Keratinocyte (primary cell): ENCODE measurements at regions not wholly inside any gene's neighbourhood (a gene's known extent, or its start where the extent isn't known, plus 50 kb on each side); places are given as distances from the start of the nearest gene placed in this dataset.

Source experiments
- DNase-seq: peaks from one replicate; pipeline ENCODE4 v3.0.0-alpha.2; 2011; ENCODE audit warnings: low read depth, missing footprints, low spot score
- FAIRE-seq: peaks from 2 replicates; lab custom pipeline; 2011; peaks lifted over from hg19 to GRCh38; lab: Jason Lieb, UNC
- H2AFZ ChIP-seq: 2 replicates; pipeline ENCODE4 v1.6.0; 2012; ENCODE audit warnings: low read length, control low read depth, inconsistent platforms; ENCODE audit not compliant: control insufficient read depth
- H3K27ac ChIP-seq: 2 replicates; pipeline ENCODE4 v1.5.1; 2011; ENCODE audit warnings: low read length; ENCODE audit not compliant: control insufficient read depth, insufficient read depth
- H3K27me3 ChIP-seq: 3 replicates; pipeline ENCODE4 v1.6.0; 2011; ENCODE audit warnings: low read length; ENCODE audit not compliant: control insufficient read depth, insufficient read depth; ENCODE audit errors: extremely low read depth
- H3K36me3 ChIP-seq, 2 experiments: 2 replicates in 1 of 2; 3 replicates in 1 of 2; pipeline ENCODE4 v1.5.1; 2011; ENCODE audit warnings: low read length in 2 of 2, mild to moderate bottlenecking in 1 of 2; ENCODE audit not compliant: control insufficient read depth in 2 of 2, insufficient read depth in 2 of 2; ENCODE audit errors: extremely low read depth in 1 of 2
- H3K4me1 ChIP-seq: 3 replicates; pipeline ENCODE4 v1.5.1; 2011; ENCODE audit warnings: low read length; ENCODE audit not compliant: control insufficient read depth, insufficient read depth; ENCODE audit errors: extremely low read depth
- H3K4me2 ChIP-seq: 3 replicates; pipeline ENCODE4 v1.6.0; 2011; ENCODE audit warnings: low read depth, low read length; ENCODE audit not compliant: control insufficient read depth, insufficient read depth; ENCODE audit errors: extremely low read depth
- H3K4me3 ChIP-seq, 3 experiments: fragments of 200-600 bp in 1 of 3; sonication (generic) in 1 of 3; 2 replicates in 2 of 3; 3 replicates in 1 of 3; pipeline ENCODE4 v1.5.1; 2011 to 2016; ENCODE audit warnings: low read length in 3 of 3, mild to moderate bottlenecking in 3 of 3, control low read depth in 2 of 3, inconsistent platforms in 1 of 3, low read depth in 1 of 3, mixed read lengths in 1 of 3, mixed run types in 1 of 3, moderate library complexity in 1 of 3; ENCODE audit not compliant: control insufficient read depth in 2 of 3, insufficient read depth in 2 of 3; ENCODE audit errors: extremely low read depth in 1 of 3
- H3K79me2 ChIP-seq: 2 replicates; pipeline ENCODE4 v1.6.0; 2012; ENCODE audit warnings: low read length; ENCODE audit not compliant: control insufficient read depth, insufficient read depth
- H3K9ac ChIP-seq: 3 replicates; pipeline ENCODE4 v1.6.0; 2011; ENCODE audit warnings: low read length; ENCODE audit not compliant: control insufficient read depth, insufficient read depth; ENCODE audit errors: extremely low read depth
- H3K9me1 ChIP-seq: 3 replicates; pipeline ENCODE4 v1.6.0; 2011; ENCODE audit warnings: low read length; ENCODE audit not compliant: control insufficient read depth, insufficient read depth; ENCODE audit errors: extremely low read depth
- H3K9me3 ChIP-seq: 2 replicates; pipeline ENCODE4 v1.5.1; 2012; ENCODE audit warnings: low read depth, low read length; ENCODE audit not compliant: control insufficient read depth
- H4K20me1 ChIP-seq: 3 replicates; pipeline ENCODE4 v1.6.0; 2011; ENCODE audit warnings: low read length; ENCODE audit not compliant: control insufficient read depth, insufficient read depth; ENCODE audit errors: extremely low read depth
- EZH2 ChIP-seq: IDR thresholded peaks from one replicate; pipeline ENCODE4 v1.6.1; 2012; ENCODE audit warnings: inconsistent platforms, mild to moderate bottlenecking, low read length, moderate library complexity
- dilution Hi-C: fragments of 300-500 bp; cut with MboI; formaldehyde crosslinking; loops from one replicate; pipeline ENCODE4 v1.7.0; 2020; ENCODE audit warnings: low sequenced_read_pairs; ENCODE audit not compliant: extremely low pct_ligation_motif_present
- TF ChIP-seq, protein P1 (sequence below), 3 experiments: IDR thresholded peaks in 1 of 3; conservative IDR thresholded peaks in 1 of 3; optimal IDR thresholded peaks in 1 of 3; 2 replicates in 2 of 3; 3 replicates in 1 of 3; pipeline versions ENCODE3 to v1.5.1; 2011; ENCODE audit warnings: low read length in 3 of 3, mild to moderate bottlenecking in 3 of 3, moderate library complexity in 2 of 3, control low read depth in 1 of 3, inconsistent platforms in 1 of 3; ENCODE audit not compliant: insufficient read depth in 2 of 3; ENCODE audit errors: extremely low read depth in 1 of 3

DNA sequence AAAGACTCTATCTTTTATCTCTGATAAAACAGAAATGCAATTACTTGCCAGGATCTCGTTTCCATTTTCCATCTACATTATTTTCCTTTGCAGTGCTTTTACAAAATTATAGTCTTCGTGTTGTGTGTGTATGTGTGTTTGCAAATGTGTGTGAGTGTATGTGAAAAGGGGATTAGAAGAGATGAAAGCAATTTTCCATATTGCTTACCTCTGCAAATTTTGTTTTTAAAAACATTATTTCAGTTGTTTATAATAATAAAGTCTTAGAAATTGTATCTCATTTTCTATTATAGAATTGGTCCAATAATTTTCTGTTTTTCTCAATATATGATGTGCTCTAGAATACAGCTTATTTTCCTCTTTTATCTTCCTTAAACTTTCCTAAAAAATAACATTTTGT, 421.3 kb upstream of the ANKRD30A start:
- Histone ChIP-seq H3K4me1 (no peaks in the 10 kb centered on the region), H3K9ac (no peak overlapping the region), H3K27ac (no peak overlapping the region), H3K36me3 (no peaks in the 10 kb centered on the region), H3K4me2 (no peak overlapping the region), H3K79me2 (no peaks in the 10 kb centered on the region), H3K4me3 (no peak overlapping the region), H3K27me3 (no peaks in the 10 kb centered on the region), H3K9me1 (no peaks in the 10 kb centered on the region), H4K20me1 (no peaks in the 10 kb centered on the region), H3K9me3 (no peaks in the 10 kb centered on the region), H2AFZ (no peak overlapping the region)
- dilution Hi-C loops, result no loop called here
- DNase-seq (no peak), FAIRE-seq (no peak)
- TF ChIP-seq, protein P1, sequence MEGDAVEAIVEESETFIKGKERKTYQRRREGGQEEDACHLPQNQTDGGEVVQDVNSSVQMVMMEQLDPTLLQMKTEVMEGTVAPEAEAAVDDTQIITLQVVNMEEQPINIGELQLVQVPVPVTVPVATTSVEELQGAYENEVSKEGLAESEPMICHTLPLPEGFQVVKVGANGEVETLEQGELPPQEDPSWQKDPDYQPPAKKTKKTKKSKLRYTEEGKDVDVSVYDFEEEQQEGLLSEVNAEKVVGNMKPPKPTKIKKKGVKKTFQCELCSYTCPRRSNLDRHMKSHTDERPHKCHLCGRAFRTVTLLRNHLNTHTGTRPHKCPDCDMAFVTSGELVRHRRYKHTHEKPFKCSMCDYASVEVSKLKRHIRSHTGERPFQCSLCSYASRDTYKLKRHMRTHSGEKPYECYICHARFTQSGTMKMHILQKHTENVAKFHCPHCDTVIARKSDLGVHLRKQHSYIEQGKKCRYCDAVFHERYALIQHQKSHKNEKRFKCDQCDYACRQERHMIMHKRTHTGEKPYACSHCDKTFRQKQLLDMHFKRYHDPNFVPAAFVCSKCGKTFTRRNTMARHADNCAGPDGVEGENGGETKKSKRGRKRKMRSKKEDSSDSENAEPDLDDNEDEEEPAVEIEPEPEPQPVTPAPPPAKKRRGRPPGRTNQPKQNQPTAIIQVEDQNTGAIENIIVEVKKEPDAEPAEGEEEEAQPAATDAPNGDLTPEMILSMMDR (optimal IDR thresholded peaks at IDR 0.05 in 1 of 3, IDR thresholded peaks at IDR 0.05 in 1 of 3, conservative IDR thresholded peaks at IDR 0.05 in 1 of 3; ENCODE audit: extremely low read depth in 1 of 3, insufficient read depth in 2 of 3, low read length in 3 of 3), result no peak
- TF ChIP-seq EZH2, result no peak

DNA sequence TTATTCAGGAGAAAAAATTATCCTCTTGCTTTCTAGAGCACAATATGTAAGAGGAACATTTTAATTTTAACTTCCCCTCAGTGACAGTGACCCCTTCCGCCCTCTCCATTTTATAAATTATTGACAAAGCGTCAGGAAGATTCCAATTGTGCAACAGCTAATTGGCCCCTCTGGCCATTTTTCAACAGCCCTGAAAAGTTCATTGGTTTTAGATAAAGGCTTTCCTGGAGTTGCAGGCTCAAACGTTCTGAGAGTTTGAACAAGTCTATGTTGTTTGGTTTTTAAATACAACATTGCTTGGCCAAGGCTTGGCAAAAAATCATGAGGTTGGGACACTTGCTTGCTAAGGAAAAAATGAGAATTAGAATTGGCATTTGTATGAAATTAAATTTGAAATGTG, 422.2 kb upstream of the ANKRD30A start:
- Histone ChIP-seq H3K4me3 (no peak overlapping the region), H4K20me1 (no peaks in the 10 kb centered on the region), H3K36me3 (no peaks in the 10 kb centered on the region), H3K4me2 (no peak overlapping the region), H2AFZ (no peak overlapping the region), H3K4me1 (no peaks in the 10 kb centered on the region), H3K9ac (no peak overlapping the region), H3K27me3 (no peaks in the 10 kb centered on the region), H3K9me3 (no peaks in the 10 kb centered on the region), H3K79me2 (no peaks in the 10 kb centered on the region), H3K27ac (no peak overlapping the region), H3K9me1 (no peaks in the 10 kb centered on the region)
- FAIRE-seq, result no peak
- TF ChIP-seq, protein P1 (optimal IDR thresholded peaks at IDR 0.05 in 1 of 3, IDR thresholded peaks at IDR 0.05 in 1 of 3, conservative IDR thresholded peaks at IDR 0.05 in 1 of 3; ENCODE audit: extremely low read depth in 1 of 3, insufficient read depth in 2 of 3, low read length in 3 of 3), result no peak
- no peak for TF ChIP-seq EZH2
- DNase-seq, result no peak
- dilution Hi-C loops, result no loop called here
